ENCODE measurements at regions not wholly inside any gene's neighbourhood (a gene's known extent, or its start where the extent isn't known, plus 50 kb on each side); places are given as distances from the start of the nearest gene placed in this dataset.

GRCh38 chr2:176764921-176765320, 447.7 kb upstream of the HNRNPA3 start:
- H3K4me1 Mint-ChIP-seq = peaks cover 15% of the 10 kb centered on the region
- H3K4me3 Mint-ChIP-seq = no peak overlapping the region
- peaks cover 3% of the 10 kb centered on the region for H3K9me3 Mint-ChIP-seq
- TF ChIP-seq, protein P1, sequence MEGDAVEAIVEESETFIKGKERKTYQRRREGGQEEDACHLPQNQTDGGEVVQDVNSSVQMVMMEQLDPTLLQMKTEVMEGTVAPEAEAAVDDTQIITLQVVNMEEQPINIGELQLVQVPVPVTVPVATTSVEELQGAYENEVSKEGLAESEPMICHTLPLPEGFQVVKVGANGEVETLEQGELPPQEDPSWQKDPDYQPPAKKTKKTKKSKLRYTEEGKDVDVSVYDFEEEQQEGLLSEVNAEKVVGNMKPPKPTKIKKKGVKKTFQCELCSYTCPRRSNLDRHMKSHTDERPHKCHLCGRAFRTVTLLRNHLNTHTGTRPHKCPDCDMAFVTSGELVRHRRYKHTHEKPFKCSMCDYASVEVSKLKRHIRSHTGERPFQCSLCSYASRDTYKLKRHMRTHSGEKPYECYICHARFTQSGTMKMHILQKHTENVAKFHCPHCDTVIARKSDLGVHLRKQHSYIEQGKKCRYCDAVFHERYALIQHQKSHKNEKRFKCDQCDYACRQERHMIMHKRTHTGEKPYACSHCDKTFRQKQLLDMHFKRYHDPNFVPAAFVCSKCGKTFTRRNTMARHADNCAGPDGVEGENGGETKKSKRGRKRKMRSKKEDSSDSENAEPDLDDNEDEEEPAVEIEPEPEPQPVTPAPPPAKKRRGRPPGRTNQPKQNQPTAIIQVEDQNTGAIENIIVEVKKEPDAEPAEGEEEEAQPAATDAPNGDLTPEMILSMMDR (conservative IDR thresholded peaks at IDR 0.05) = no peak
- peaks cover 3% of the 10 kb centered on the region for H3K36me3 Mint-ChIP-seq (ENCODE audit: low read depth)
- H3K27me3 Mint-ChIP-seq (ENCODE audit: low read depth) = peaks cover 22% of the 10 kb centered on the region
- DNase-seq (ENCODE audit: low read depth, low spot score) = no peak
- H3K27ac Mint-ChIP-seq (ENCODE audit: unreplicated experiment) = no peak overlapping the region

- peaks cover 3% of the 10 kb centered on the region for H3K9me3 Mint-ChIP-seq
- H3K4me1 Mint-ChIP-seq = peaks cover 15% of the 10 kb centered on the region
- H3K36me3 Mint-ChIP-seq (ENCODE audit: low read depth) = peaks cover 3% of the 10 kb centered on the region
- DNase-seq (ENCODE audit: low read depth, low spot score) = no peak
- H3K4me3 Mint-ChIP-seq = no peak overlapping the region
- TF ChIP-seq, protein P1 (conservative IDR thresholded peaks at IDR 0.05) = no peak
- H3K27me3 Mint-ChIP-seq (ENCODE audit: low read depth) = peaks cover 19% of the 10 kb centered on the region
- H3K27ac Mint-ChIP-seq (ENCODE audit: unreplicated experiment) = no peak overlapping the region
These were observed 446.6 kb upstream of the HNRNPA3 start for GRCh38 chr2:176766005-176766404.

DNA sequence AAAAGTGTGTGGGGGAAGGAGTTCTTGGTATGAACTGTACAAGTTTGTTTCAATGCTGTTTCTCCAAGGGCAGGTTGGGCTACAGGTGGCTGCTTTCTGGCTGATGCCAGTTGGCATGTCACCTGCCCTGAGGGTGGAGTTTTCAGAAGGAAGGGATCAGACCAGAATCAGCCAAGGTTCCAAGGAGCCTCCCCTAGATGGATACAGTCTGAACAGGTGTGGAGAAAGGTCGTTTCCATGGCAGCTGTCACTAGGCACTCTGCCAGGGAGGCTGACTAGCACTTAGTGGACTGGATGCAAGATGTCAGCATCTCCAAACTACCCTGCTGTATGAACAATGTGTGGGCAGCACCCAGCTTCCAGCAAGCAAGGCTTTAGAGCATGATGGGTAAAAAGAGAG, 444.4 kb upstream of the HNRNPA3 start:
- Mint-ChIP-seq H3K4me3 (no peak overlapping the region), H3K27ac (ENCODE audit: unreplicated experiment) (no peak overlapping the region), H3K9me3 (peaks cover 9% of the 10 kb centered on the region), H3K36me3 (ENCODE audit: low read depth) (peaks cover 7% of the 10 kb centered on the region), H3K4me1 (peaks cover 13% of the 10 kb centered on the region), H3K27me3 (ENCODE audit: low read depth) (peaks cover 17% of the 10 kb centered on the region)
- TF ChIP-seq, protein P1 (conservative IDR thresholded peaks at IDR 0.05) = no peak
- no peak for DNase-seq (ENCODE audit: low read depth, low spot score)

- H3K27ac Mint-ChIP-seq (ENCODE audit: unreplicated experiment) = no peak overlapping the region
- H3K36me3 Mint-ChIP-seq (ENCODE audit: low read depth) = peaks cover 7% of the 10 kb centered on the region
- TF ChIP-seq, protein P1 (conservative IDR thresholded peaks at IDR 0.05) = no peak
- peaks cover 13% of the 10 kb centered on the region for H3K27me3 Mint-ChIP-seq (ENCODE audit: low read depth)
- peaks cover 13% of the 10 kb centered on the region for H3K9me3 Mint-ChIP-seq
- no peak overlapping the region for H3K4me3 Mint-ChIP-seq
- peaks cover 5% of the 10 kb centered on the region for H3K4me1 Mint-ChIP-seq
- DNase-seq (ENCODE audit: low read depth, low spot score) = no peak
These were observed 443.6 kb upstream of the HNRNPA3 start for GRCh38 chr2:176769021-176769420.

DNA sequence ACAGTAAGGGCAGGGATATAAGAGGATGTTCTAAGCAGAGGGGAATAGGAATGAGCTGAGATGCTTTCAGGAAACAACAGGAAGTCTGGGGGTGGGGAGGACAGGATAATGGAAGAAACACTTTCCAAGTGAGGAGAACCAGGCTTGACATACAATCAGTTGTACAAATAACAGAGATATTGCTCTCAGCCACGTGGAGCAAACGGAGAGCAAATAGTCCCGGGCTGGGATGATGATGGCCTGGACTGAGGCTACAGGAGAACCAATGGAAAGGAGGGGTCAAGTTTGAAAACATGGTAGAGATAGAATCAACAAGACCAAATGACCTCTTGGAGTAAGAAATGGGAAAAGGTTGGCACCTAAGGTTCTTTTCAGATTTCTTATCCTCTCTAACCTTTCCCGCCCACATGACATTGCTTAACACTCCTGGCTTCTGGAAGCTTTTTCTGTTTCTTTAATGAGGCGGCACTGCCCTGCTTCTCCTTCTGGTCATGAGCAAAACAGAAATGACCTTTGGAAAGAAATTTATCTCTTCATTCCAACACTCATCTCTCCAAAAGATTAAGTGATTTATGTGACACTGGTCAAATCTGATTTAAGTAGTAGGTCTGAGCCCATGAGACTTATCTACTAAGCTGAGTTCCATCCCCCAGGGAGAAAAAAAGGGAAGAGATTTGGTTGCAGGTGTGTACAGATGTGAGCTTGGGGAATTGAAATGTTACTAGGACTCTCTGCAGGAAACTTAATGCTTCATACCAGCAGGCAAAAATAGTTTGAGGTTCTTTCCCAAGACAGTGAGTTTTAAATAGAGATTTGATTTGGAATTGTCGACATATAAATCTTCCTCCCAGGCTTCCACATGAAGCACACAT, 442.9 kb upstream of the HNRNPA3 start:
- no peak for DNase-seq (ENCODE audit: low read depth, low spot score)
- Mint-ChIP-seq H3K36me3 (ENCODE audit: low read depth) (peaks cover 7% of the 10 kb centered on the region), H3K27ac (ENCODE audit: unreplicated experiment) (no peak overlapping the region), H3K27me3 (ENCODE audit: low read depth) (peaks cover 6% of the 10 kb centered on the region), H3K4me3 (no peak overlapping the region), H3K4me1 (no peaks in the 10 kb centered on the region), H3K9me3 (peaks cover 13% of the 10 kb centered on the region)
- TF ChIP-seq, protein P1 (conservative IDR thresholded peaks at IDR 0.05) = no peak

Measured in neural crest cell (in vitro differentiated cells).